ENCODE measurements at regions not wholly inside any gene's neighbourhood (a gene's known extent, or its start where the extent isn't known, plus 50 kb on each side); places are given as distances from the start of the nearest gene placed in this dataset.

DNA sequence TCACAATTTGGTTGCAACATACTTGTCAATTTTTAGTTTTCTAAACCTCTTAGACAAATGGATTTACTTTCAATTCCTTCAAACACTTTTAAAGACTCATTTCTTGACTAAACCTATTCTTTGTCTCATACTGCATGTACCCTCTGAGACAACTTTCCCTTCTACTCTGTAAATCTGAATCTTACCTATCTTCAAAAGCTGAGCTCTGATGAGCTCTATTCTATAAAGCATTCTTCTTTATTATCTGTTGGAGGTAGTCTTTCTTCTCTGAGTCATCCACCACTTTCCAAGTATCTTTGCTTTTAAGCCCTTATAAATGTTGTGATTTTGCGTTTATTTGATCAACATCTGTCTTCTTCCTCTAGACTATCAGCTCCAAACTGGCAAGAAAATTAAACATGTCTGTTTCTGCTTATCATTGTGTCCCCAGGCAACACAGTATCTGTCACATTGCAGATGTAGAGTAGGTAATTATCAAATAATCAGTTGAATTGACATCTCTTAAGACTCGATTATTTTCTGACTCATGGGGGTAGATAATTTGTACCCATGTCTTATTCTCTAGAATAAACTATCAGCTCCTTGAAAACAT lies 265.6 kb upstream of the FAR2 start:
- DNase-seq (ENCODE audit: low spot score), result no peak

DNA sequence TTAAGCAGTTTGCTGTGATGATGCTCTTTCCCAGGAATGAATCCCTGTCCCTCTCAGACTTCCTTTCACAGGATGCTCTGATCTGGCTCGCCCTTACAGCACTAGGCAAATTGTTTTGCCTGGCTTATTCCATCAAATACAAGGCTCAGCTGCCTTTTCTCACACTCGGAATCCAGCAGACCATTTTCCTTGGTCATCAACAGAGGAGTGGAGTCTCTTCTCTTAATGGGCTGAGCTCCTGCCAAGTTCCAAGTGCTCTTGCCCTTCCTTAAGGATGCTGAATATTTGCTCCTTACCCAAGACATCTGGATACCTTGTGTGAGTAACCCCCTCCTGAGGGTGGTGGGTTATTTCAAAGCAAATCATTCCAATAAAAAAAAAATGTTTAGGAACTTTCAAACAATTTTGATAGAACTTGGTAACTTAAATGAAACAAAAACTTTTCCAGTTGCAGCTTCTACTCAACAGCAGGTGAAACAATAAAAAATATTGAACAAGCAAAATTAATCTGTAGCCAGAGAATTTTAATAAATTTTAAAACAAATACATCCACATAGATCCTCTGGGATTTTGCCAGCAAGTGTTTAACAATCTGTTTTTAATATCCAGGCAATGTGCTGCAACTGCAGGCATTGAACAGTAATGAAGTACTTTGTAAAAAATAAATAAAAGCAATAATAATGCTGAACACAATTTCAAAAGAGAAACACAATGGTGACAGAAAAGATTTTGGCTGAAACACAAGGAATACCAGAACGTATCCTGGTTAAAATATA lies 264.0 kb upstream of the FAR2 start:
- DNase-seq (ENCODE audit: low spot score), result no peak

DNA sequence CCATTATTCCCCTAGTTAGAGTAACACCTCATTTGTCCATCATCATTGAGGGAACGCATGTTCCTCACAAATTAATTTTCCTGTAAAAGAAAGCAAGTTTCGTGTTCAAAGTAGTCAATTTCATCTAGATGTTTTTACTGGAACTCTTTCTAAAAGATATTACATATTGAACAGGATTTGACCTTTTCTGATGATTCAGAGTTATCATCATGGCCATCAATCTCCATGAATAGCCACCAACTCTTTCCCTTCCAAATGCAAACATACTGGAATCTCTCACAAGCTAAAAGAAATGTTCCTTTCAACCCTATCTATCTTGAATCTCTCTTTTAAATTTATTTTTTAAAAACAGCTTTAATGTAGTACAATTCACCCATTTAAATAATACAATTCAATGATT lies 263.1 kb upstream of the FAR2 start:
- no peak for DNase-seq (ENCODE audit: low spot score)

DNA sequence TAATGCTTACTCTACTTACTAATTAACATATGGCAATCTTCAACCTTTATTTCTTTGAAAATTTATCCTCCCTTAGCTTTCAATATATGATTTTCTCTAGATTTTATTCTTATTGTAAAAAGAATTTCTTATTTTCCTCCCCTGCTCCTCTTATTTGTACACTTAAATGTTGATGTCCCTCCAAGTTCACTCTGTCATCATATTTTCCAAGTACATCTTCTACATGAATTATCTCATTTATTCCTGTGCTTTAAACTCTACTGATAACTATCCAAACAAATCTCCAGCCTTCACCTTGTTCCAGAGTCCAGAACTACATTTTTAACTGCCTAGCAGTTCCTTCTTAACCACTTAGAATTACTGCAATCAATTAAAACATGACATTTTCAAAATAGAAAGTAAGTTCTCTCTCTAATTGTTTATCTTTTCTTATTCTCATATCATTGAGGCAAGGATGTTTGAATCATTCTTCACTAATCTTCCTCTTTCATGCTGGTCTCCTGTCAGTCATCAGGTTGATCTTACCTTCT lies 261.6 kb upstream of the FAR2 start:
- no peak for DNase-seq (ENCODE audit: low spot score)

DNA sequence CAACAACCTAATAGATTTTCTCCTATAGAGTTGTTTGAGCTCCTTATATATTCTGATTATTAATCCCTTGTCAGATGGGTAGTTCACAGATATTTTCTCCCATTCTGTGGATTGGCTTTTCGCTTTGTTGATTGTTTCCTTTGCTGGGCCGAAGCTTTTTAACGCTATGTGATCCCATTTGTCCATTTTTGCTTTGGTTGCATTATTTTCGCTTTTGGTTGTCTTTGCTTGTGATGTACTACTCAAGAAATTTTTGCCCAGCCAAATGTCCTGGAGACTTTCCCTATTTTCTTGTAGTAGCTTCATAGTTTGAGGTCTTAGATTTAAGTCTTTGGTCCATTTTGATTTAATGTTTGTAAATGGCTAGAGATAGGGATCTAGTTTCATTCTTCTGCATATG lies 258.4 kb upstream of the FAR2 start:
- no peak for DNase-seq (ENCODE audit: low spot score)

DNA sequence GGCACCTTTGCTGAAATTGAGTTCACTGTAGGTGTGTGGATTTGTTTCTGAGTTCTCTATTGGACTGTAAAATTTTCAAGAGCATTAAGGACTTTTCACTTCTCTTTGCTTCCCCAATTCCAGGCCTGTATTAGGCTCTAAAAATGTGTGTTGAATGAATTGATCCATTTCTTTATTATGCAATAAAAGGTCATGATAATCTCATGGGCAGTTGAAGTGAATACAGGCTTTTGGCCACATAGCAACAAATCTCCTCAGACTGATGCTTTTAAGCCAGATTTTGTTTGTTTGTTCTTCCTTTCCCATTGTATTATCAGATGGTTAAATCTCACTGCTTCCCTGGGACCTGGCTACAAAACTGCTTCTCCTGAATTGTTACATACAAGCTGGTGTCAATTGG lies 258.0 kb upstream of the FAR2 start:
- DNase-seq (ENCODE audit: low spot score), result no peak

DNA sequence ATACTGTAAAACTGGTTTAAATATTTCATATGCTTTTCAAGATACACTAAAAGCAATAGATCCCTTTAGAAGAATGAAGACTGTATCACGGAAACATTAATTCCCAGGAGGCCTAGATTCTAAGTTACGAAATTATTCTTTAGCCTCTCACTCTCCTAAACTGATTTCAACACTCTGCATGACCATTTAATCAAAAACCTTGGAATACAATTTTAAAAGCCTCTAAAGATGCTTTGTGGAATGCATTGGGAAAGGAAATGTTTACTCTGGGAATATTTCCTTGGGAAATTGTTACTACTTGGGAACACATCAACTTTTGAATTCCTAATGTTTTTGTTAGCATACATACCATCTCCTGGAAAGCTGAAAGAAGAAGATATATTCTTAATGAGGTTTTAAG lies 255.7 kb upstream of the FAR2 start:
- no peak for DNase-seq (ENCODE audit: low spot score)

DNA sequence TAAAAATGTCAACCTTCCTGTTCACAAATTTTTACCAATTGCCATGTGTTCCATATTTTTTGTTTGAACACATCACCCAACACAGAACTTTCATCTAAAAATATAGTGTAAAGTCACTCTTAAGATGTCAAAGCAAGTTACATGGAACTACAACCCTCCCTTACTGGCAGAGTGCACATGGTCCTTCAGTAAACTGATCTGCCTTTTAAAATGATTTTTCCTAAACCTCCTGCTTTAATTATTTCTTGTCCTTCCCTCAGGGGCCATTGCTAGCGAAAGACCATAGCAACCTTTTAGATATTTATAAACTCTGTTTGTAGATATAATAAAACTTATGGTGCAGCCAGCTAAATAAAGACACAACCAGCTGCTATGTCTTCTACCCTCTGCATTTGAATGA lies 255.2 kb upstream of the FAR2 start:
- no peak for DNase-seq (ENCODE audit: low spot score)

DNA sequence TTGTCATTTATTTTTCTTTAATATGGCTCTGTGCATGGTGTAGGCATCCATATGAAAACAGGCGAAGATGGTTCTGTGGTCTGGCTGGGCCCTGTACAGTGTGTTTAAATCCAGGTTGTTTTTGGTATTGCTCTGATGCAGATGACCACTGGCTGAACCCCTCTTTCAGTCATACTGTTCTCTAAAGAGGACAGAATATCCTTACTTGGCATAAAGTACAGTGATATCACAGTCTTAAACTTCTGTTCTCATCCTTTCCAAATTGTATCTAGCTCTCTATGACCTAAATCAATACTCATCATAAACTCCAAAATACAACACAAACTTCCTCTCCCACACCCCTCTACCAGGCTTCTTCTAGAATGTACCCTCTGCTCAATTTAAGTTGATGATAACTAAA lies 252.7 kb upstream of the FAR2 start:
- no peak for DNase-seq (ENCODE audit: low spot score)

DNA sequence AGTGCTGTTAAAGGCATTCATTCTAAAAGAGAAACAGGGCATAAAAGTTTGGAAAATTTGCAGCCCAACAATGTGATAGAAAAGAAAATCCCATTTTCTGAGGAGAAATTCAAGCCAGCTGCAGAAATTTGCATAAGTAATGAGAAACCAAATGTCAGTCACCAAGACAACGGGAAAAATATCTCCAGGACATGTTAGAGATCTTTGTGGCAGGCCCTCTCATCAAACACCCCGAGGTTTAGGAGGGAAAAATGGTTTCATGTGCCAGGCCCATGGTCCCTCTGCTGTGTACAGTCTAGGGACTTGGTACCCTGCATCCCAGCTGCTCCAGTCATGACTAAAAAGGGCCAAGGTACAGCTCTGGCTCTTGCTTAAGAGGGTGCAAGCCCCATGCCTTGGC lies 251.0 kb upstream of the FAR2 start:
- DNase-seq (ENCODE audit: low spot score), result no peak

DNA sequence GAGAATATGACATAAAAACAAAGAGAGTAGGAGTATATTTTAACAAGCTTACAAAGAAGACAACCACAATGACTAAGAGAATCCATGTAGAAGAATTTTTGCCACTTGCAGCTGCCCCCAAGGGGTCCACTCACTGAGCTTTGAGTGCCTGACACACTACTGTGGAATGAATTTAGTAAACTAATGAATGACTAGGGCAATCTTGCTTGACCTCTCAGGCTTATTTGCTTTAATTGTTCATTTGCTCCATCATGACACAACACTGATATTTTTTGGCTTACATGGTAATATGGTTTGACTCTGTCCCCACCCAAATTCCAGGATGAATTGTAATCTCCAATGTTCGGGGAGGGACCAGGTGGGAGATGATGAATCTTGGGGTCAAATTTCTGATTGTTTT lies 249.1 kb upstream of the FAR2 start:
- DNase-seq (ENCODE audit: low spot score), result no peak

DNA sequence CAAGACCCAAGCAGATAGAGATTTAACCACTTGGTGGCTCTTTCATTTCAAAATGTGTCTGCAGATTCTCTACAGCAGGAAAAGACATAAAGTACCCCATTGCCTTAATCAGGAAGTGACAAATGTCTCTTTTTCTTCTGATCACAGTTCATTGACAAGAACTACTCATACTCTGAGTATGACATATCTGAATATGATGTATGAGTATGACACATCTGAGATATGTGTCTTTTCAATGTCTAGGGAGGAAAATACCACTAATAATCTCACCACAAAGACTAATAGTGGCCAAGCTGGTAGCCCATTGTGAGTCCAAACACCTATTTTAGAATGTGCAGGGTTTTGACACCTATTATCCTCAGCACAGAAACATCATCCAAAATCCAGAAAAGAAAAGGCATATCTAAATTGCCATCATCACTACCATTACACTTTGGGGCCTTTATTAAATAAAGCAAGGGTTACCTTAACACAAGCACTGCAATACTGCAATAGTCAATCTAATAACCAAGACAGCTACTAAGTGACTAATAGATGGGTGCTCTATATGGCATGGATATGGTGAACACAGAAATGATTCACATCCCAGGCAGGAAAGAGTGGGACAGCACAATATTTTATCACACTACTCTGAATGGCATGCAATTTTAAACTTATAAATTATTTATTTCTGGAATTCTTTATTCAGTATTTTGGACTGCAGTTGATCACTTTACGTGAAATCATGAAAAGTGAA lies 243.7 kb upstream of the FAR2 start:
- no peak for DNase-seq (ENCODE audit: low spot score)

DNA sequence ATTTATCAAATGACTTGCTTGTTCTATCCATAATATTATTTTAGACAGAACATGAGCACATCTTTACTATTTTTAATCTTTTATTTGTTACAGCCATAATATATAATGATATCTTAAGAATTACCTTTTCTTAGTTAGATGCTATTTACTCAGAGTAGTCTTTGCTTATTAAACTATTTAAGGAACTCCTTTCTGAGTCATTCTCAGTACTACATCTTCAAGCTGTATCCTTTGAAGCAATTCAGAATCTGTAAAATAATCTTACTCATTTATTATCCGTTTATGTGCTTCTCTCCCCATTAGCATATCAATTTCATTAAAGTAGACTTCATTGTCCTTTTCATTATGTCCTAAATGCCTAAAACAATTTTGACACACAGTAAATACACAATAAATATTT lies 240.4 kb upstream of the FAR2 start:
- no peak for DNase-seq (ENCODE audit: low spot score)

DNA sequence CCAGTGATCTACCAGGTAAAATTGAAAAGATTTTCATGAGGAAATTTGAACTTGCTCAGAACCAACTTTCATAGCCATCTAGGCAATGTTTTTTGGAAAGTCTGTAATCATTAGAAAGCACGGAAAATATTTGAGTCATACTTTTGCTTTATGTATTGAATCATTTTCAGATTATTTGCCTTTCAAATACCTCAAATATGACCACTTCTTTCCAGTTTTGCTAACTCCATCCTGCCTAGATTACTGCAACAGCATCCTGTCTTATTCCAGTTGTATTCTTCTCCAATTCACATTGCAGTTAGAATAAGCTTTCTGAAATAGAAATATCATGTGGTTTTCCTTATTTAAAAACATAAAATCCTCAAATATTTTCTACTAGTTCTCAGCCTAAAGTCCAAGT lies 239.8 kb upstream of the FAR2 start:
- DNase-seq (ENCODE audit: low spot score), result no peak

DNA sequence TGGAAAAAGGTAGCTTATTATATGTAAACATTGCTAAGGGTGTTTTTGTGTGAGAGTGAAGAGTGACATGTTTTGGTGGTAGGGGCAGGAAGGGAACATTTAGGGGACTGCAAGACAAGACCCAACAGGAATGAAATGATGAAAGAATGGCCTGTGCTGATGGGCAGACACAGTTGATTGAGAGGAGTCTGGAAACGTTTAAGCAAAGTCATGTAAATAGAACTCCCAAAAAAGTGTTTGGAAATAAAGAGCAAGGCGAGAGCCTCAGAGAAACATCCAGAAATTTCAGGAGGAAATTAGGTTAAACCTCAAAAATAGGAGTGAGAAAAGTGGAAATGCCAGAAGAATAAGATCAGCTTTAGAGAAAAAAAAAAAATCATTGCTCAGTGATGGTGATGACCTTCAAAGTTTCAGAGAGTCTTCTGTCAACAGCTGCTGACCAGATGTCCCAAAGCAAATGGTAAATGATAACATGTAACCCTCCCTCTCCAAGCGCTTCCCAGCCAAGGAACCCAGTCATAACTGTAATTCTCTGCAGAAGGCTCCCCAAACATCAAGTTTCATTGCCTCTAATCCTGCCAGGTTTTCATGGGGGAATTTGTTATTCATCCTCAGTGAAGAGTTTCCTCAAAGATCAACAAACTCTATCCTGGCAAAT lies 223.2 kb upstream of the FAR2 start:
- no peak for DNase-seq (ENCODE audit: low spot score)

DNA sequence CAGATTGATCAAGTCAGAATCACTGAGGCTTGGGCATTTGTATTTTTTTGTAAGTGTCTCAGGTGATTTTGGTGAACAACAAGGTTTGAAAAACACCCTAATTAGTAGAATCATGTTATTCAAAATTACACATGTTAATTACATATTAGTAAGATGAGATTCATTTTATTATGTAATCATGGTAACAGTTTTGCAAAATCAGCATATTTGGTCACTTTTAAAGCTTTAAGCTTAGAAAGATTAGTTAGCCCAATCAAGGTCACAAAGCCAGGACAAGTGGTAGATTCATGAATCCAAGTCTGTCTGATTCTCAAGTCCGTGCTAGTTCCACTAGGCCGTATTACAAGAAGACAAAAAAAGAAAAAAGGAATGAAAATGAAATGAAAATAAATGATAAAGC lies 218.4 kb upstream of the FAR2 start:
- no peak for DNase-seq (ENCODE audit: low spot score)

DNA sequence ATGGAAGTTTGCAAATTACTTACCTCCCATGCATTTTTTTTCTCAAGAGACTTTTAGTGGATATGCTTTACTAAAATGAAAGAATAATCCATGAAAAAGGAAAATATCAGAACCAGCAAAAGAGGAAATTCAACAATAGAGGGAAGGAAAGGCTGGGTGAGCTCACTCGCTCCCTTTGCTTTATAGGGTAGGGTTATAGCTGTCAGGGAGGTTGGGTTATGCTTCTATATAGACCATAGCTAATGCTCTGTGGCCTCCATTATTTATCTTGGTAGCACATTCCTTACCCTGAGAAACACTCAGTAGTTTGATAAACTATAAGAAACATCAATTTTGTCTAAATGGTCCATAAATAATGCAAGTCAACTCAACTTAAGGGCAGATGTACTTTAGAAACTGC lies 215.9 kb upstream of the FAR2 start:
- no peak for DNase-seq (ENCODE audit: low spot score)

DNA sequence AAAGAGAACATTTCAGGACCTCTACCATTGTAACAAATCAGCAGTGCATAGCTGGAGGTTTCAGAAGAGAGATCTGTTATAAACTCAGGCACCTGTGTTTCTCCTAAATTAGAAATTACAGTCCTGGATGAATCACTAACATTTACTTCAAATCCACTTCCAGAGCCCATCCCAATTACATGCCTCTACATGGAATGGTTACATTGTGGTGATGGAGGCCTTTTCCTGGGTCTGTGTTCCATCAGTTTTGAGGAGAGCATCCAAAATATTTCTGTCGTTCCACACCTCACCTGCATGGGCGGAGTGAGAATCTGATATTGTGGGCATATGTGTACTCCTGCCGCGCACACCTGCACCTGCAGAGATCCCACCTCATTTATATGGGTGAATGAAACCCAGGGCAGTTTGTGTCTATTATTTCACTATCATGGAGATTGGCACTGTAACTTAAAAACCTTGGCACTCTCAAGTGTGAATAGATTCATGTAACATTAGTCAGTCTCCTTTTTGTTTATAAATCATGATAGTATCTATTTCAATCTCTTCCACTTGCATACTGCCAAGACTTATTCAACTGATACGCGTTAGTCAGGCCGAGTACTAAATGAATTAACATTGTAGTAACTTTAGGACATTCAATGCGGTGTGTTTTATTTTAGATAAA lies 215.1 kb upstream of the FAR2 start:
- no peak for DNase-seq (ENCODE audit: low spot score)

DNA sequence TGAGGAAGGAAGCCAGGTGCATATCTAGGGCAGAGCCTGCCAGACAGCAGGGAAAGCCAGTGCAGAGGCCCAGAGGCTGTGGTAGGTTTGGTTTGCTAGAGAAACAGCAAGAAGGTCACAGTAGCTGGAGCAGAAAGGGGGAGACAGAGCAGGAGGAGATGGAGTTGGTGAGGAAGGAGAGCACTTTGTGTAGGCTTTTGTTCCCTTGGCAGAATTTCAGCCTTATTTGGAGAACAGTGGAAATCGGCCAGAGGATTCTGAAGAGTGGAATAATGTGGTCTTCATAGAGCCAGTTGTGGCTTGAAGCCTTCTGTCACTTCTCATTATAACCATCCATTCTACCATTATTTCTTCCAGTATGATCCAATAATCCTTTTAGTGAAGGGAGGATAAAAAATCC lies 212.9 kb upstream of the FAR2 start:
- no peak for DNase-seq (ENCODE audit: low spot score)

DNA sequence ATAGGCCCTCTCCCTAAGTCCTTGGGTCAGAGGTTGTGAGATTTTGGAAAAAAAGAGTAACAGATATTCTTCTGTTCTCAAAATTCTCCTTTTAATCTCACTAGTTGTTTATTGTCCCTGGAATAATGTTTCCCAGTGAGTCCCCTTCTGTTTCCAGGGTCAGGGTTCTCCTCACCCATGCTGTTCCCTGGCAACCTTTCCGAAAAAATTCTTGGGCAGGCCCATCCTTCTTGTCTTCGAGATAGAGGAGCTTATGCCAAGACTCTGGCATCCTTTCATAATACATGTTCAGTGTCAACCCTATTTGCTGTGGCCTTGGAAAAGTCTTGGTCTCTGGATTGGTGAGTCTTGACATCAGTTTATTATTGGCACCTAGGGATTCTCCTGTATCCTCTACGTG lies 212.4 kb upstream of the FAR2 start:
- no peak for DNase-seq (ENCODE audit: low spot score)

DNA sequence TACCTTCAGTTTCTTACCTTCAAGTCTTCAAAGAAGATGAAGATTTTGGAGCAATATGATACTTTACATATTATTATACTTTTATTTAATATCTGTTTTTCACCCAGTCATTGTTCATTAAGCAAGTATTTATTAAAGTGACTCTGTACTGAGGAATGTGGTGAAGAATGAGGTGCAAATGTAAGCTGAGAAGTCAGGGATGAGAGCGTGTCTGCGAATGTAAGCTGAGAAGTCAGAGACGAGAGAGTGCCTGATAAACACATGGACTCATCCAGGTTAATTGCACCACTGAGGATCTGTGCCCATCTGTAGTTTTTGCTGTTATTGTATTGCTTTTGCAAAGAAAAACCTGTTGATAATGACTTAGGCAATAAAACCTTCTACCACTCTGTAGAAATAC lies 211.9 kb upstream of the FAR2 start:
- no peak for DNase-seq (ENCODE audit: low spot score)

DNA sequence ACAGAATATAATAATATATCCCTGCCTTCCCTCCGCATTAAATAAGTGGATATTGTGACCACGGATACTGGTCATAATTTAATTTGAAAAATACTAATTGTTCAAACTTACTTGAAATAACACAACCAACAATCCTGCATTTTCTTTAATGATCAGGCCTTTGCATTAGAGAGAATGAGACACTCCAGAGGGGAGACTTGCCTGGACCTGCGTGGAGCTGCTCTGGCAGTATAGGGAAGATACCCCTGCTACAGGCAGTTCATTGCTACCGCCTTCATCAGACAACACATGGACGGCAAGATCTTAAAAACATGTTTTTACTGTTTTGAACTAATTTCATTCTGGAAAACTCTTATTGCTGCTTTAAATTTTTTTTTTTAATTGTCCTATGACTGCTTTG lies 211.0 kb upstream of the FAR2 start:
- DNase-seq (ENCODE audit: low spot score), result no peak
